Thyroid gland (tissue), 4 donors: ENCODE measurements at regions not wholly inside any gene's neighbourhood (a gene's known extent, or its start where the extent isn't known, plus 50 kb on each side); places are given as distances from the start of the nearest gene placed in this dataset.

Experiments used
- POLR2A ChIP-seq, 2 donors: fragments of 450-650 bp; IDR thresholded peaks; one replicate each; pipeline ENCODE4 v1.6.1; 2017; ENCODE audit warnings: antibody characterized with exemption in 2 of 2, mild to moderate bottlenecking in 2 of 2, moderate library complexity in 1 of 2
- TF ChIP-seq, protein P1 (sequence below), 6 experiments: fragments of 200-600 bp in 3 of 6; fragments of 450-650 bp in 3 of 6; sonication (generic) in 3 of 6; IDR thresholded peaks; one replicate each; pipeline ENCODE4 v1.5.1; 2016 to 2019; ENCODE audit warnings: antibody characterized with exemption in 6 of 6, mild to moderate bottlenecking in 2 of 6, inconsistent platforms in 1 of 6, moderate library complexity in 1 of 6

DNA sequence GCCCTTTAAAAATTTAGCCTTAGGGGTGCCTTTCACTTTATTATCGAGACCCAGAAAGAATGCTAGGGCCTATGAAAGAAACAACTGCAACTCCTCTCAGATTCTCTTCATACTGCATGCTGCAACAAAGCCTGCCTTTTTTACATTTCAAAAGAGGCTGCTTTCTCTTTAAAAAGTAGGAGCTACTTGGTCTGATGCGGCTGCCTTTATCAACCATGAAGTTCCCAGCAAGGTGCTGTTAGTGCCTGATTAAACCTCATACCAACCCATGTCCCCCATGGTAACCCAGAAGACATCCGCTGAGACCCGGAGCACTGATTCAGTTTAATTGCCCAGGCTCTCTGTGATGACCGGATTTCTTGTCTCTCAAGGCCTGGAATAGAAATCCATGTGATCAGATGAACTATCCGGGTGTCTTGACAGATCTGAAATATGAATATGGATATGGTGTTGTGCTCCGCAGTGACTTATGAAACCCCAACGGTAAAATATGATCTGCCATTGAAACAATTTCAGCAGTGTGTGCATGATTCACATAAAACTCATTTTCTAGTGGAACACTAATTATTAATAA is 368.3 kb downstream of the ZNF521 start:
- TF ChIP-seq, protein P1, sequence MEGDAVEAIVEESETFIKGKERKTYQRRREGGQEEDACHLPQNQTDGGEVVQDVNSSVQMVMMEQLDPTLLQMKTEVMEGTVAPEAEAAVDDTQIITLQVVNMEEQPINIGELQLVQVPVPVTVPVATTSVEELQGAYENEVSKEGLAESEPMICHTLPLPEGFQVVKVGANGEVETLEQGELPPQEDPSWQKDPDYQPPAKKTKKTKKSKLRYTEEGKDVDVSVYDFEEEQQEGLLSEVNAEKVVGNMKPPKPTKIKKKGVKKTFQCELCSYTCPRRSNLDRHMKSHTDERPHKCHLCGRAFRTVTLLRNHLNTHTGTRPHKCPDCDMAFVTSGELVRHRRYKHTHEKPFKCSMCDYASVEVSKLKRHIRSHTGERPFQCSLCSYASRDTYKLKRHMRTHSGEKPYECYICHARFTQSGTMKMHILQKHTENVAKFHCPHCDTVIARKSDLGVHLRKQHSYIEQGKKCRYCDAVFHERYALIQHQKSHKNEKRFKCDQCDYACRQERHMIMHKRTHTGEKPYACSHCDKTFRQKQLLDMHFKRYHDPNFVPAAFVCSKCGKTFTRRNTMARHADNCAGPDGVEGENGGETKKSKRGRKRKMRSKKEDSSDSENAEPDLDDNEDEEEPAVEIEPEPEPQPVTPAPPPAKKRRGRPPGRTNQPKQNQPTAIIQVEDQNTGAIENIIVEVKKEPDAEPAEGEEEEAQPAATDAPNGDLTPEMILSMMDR (IDR thresholded peaks at IDR 0.05), result no peak
- no peak for TF ChIP-seq POLR2A (IDR thresholded peaks at IDR 0.05)
